ENCODE measurements at regions not wholly inside any gene's neighbourhood (a gene's known extent, or its start where the extent isn't known, plus 50 kb on each side); places are given as distances from the start of the nearest gene placed in this dataset.
A peak's percentile ranks its signal among the peaks of the same experiment; 100 is the strongest.

GRCh38 chr21:35212393-35213127, 163.5 kb upstream of the RUNX1 start:
- Mint-ChIP-seq H3K4me1 (peaks cover 16 to 30% of the 10 kb centered on the region in 2 donors), H3K36me3 (peaks cover 0 to 7% of the 10 kb centered on the region in 2 donors), H3K9me3 (peaks cover 4 to 5% of the 10 kb centered on the region in 2 donors), H3K27me3 (no peaks in the 10 kb centered on the region), H3K4me3 (no peak overlapping the region), H3K27ac (no peak overlapping the region)
- ATAC-seq (replicated peaks) (peak; percentile 70 to 87), DNase-seq (no peak)

GRCh38 chr21:35211782-35212181, 162.7 kb upstream of the RUNX1 start:
- peaks cover 4 to 6% of the 10 kb centered on the region in 2 donors for H3K9me3 Mint-ChIP-seq
- no peak overlapping the region for H3K4me3 Mint-ChIP-seq
- no peak for DNase-seq
- peak in 1 of 2 donors; percentile 7 for ATAC-seq (replicated peaks)
- H3K27me3 Mint-ChIP-seq = no peaks in the 10 kb centered on the region
- H3K27ac Mint-ChIP-seq = no peak overlapping the region
- H3K4me1 Mint-ChIP-seq = peaks cover 17 to 37% of the 10 kb centered on the region in 2 donors
- peaks cover 0 to 8% of the 10 kb centered on the region in 2 donors for H3K36me3 Mint-ChIP-seq

- Mint-ChIP-seq H3K27ac (no peak overlapping the region), H3K36me3 (peaks cover 0 to 9% of the 10 kb centered on the region in 2 donors)
These were observed 161.0 kb upstream of the RUNX1 start for GRCh38 chr21:35210093-35210492.

GRCh38 chr21:35208810-35209517, 159.9 kb upstream of the RUNX1 start:
- DNase-seq (no peak), ATAC-seq (replicated peaks) (no peak)
- Mint-ChIP-seq H3K27me3 (no peaks in the 10 kb centered on the region), H3K36me3 (peaks cover 0 to 9% of the 10 kb centered on the region in 2 donors), H3K9me3 (peaks cover 5 to 8% of the 10 kb centered on the region in 2 donors), H3K4me3 (no peak overlapping the region), H3K4me1 (peaks cover 31 to 62% of the 10 kb centered on the region in 2 donors), H3K27ac (no peak overlapping the region)

More at GRCh38 chr21:35210093-35210492, 161.0 kb upstream of the RUNX1 start:
- Mint-ChIP-seq H3K4me1 (peaks cover 29 to 54% of the 10 kb centered on the region in 2 donors), H3K4me3 (no peak overlapping the region), H3K27me3 (no peaks in the 10 kb centered on the region), H3K9me3 (peaks cover 5 to 8% of the 10 kb centered on the region in 2 donors)
- ATAC-seq (replicated peaks) (no peak), DNase-seq (no peak)

GRCh38 chr21:35208104-35208503, 159.0 kb upstream of the RUNX1 start:
- peaks cover 33 to 59% of the 10 kb centered on the region in 2 donors for H3K4me1 Mint-ChIP-seq
- peaks cover 0 to 9% of the 10 kb centered on the region in 2 donors for H3K36me3 Mint-ChIP-seq

GRCh38 chr21:35207322-35207721, 158.2 kb upstream of the RUNX1 start:
- Mint-ChIP-seq H3K27ac (peak overlapping the region; percentile 25), H3K36me3 (peaks cover 0 to 9% of the 10 kb centered on the region in 2 donors), H3K27me3 (no peaks in the 10 kb centered on the region), H3K9me3 (peaks cover 5 to 8% of the 10 kb centered on the region in 2 donors), H3K4me3 (no peak overlapping the region), H3K4me1 (peaks cover 25 to 57% of the 10 kb centered on the region in 2 donors)
- DNase-seq (no peak), ATAC-seq (replicated peaks) (no peak)

More at GRCh38 chr21:35208104-35208503, 159.0 kb upstream of the RUNX1 start:
- ATAC-seq (replicated peaks) (no peak), DNase-seq (no peak)
- Mint-ChIP-seq H3K27me3 (no peaks in the 10 kb centered on the region), H3K4me3 (no peak overlapping the region), H3K9me3 (peaks cover 5 to 8% of the 10 kb centered on the region in 2 donors), H3K27ac (peak overlapping the region; percentile 3)

- H3K36me3 Mint-ChIP-seq = peaks cover 0 to 9% of the 10 kb centered on the region in 2 donors
- peak overlapping the region; percentile 86 for H3K27ac Mint-ChIP-seq
- ATAC-seq (replicated peaks) (peak; percentile 59 to 65), DNase-seq (peak; percentile 24)
- no peaks in the 10 kb centered on the region for H3K27me3 Mint-ChIP-seq
- peaks cover 23 to 58% of the 10 kb centered on the region in 2 donors for H3K4me1 Mint-ChIP-seq
- H3K9me3 Mint-ChIP-seq = peaks cover 5 to 8% of the 10 kb centered on the region in 2 donors
- peak overlapping the region; percentile 74 to 77 for H3K4me3 Mint-ChIP-seq
These were observed 157.3 kb upstream of the RUNX1 start for GRCh38 chr21:35206141-35207125.

GRCh38 chr21:35204850-35205541, 155.9 kb upstream of the RUNX1 start:
- Mint-ChIP-seq H3K4me1 (peaks cover 29 to 63% of the 10 kb centered on the region in 2 donors), H3K27me3 (no peaks in the 10 kb centered on the region), H3K4me3 (peak overlapping the region; percentile 74 to 77), H3K36me3 (peaks cover 0 to 8% of the 10 kb centered on the region in 2 donors), H3K9me3 (peaks cover 3 to 4% of the 10 kb centered on the region in 2 donors), H3K27ac (peak overlapping the region; percentile 86)
- DNase-seq = no peak
- peak; percentile 52 to 66 for ATAC-seq (replicated peaks)

GRCh38 chr21:35204125-35204524, 155.0 kb upstream of the RUNX1 start:
- DNase-seq (no peak), ATAC-seq (replicated peaks) (no peak)
- Mint-ChIP-seq H3K27ac (no peak overlapping the region), H3K9me3 (peaks cover 1 to 3% of the 10 kb centered on the region in 2 donors), H3K4me3 (no peak overlapping the region), H3K27me3 (no peaks in the 10 kb centered on the region), H3K4me1 (peaks cover 33 to 69% of the 10 kb centered on the region in 2 donors), H3K36me3 (peaks cover 0 to 5% of the 10 kb centered on the region in 2 donors)

- H3K4me3 Mint-ChIP-seq = no peak overlapping the region
- no peak for ATAC-seq (replicated peaks)
These were observed 154.2 kb upstream of the RUNX1 start for GRCh38 chr21:35203093-35203977.

GRCh38 chr21:35202431-35202830, 153.3 kb upstream of the RUNX1 start:
- H3K4me3 Mint-ChIP-seq = no peak overlapping the region
- peaks cover 44 to 83% of the 10 kb centered on the region in 2 donors for H3K4me1 Mint-ChIP-seq
- DNase-seq = no peak
- H3K36me3 Mint-ChIP-seq = peaks cover 0 to 5% of the 10 kb centered on the region in 2 donors
- ATAC-seq (replicated peaks) = no peak
- H3K27ac Mint-ChIP-seq = no peak overlapping the region
- H3K9me3 Mint-ChIP-seq = peaks cover 3% of the 10 kb centered on the region in 2 donors
- no peaks in the 10 kb centered on the region for H3K27me3 Mint-ChIP-seq

More at GRCh38 chr21:35203093-35203977, 154.2 kb upstream of the RUNX1 start:
- H3K4me1 Mint-ChIP-seq = peaks cover 37 to 77% of the 10 kb centered on the region in 2 donors
- H3K36me3 Mint-ChIP-seq = peaks cover 0 to 5% of the 10 kb centered on the region in 2 donors
- no peaks in the 10 kb centered on the region for H3K27me3 Mint-ChIP-seq
- H3K27ac Mint-ChIP-seq = peak overlapping the region; percentile 14
- no peak for DNase-seq
- peaks cover 1 to 3% of the 10 kb centered on the region in 2 donors for H3K9me3 Mint-ChIP-seq

- peaks cover 43 to 77% of the 10 kb centered on the region in 2 donors for H3K4me1 Mint-ChIP-seq
- DNase-seq (no peak), ATAC-seq (replicated peaks) (no peak)
- H3K9me3 Mint-ChIP-seq = peaks cover 2 to 3% of the 10 kb centered on the region in 2 donors
- peaks cover 0 to 4% of the 10 kb centered on the region in 2 donors for H3K36me3 Mint-ChIP-seq
- no peak overlapping the region for H3K27ac Mint-ChIP-seq
- H3K27me3 Mint-ChIP-seq = no peaks in the 10 kb centered on the region
- no peak overlapping the region for H3K4me3 Mint-ChIP-seq
These were observed 152.7 kb upstream of the RUNX1 start for GRCh38 chr21:35201799-35202198.

All from stimulated activated naive B cell treated with anti-CD40 and anti-IgM and Interleukin-4, amounts not matched to agents 10 μg/mL and 1 μg/mL and 100 μg/mL, for 72 hours (primary cell).